PFSK-1 (cell line): ENCODE measurements at regions not wholly inside any gene's neighbourhood (a gene's known extent, or its start where the extent isn't known, plus 50 kb on each side); places are given as distances from the start of the nearest gene placed in this dataset.

ENCODE experiments used
- FOXP2 ChIP-seq: optimal IDR thresholded peaks from 2 replicates; pipeline ENCODE3; 2011; ENCODE audit warnings: borderline replicate concordance, control low read depth, inconsistent platforms; ENCODE audit not compliant: insufficient read depth; ENCODE audit errors: extremely low read length, extremely low read depth
- POLR2AphosphoS5 ChIP-seq: IDR thresholded peaks from 2 replicates; pipeline ENCODE4 v1.6.1; 2012; ENCODE audit warnings: low read depth, mild to moderate bottlenecking, control low read depth, low read length, moderate library complexity
- REST ChIP-seq, 2 experiments: IDR thresholded peaks; 2 replicates each; pipeline versions ENCODE4 v1.6.1 to v1.8.0; 2011 to 2012; ENCODE audit warnings: low read depth in 2 of 2, low read length in 2 of 2, control low read depth in 1 of 2, inconsistent platforms in 1 of 2, mild to moderate bottlenecking in 1 of 2, moderate library complexity in 1 of 2; ENCODE audit not compliant: insufficient read depth in 1 of 2
- SIN3A ChIP-seq: IDR thresholded peaks from 2 replicates; pipeline ENCODE4 v1.6.1; 2012; ENCODE audit warnings: mild to moderate bottlenecking, low read length, moderate library complexity, borderline replicate concordance; ENCODE audit not compliant: insufficient read depth
- TAF1 ChIP-seq: IDR thresholded peaks from 2 replicates; pipeline ENCODE4 v1.6.1; 2012; ENCODE audit warnings: low read length, control low read depth, borderline replicate concordance; ENCODE audit not compliant: insufficient read depth

DNA sequence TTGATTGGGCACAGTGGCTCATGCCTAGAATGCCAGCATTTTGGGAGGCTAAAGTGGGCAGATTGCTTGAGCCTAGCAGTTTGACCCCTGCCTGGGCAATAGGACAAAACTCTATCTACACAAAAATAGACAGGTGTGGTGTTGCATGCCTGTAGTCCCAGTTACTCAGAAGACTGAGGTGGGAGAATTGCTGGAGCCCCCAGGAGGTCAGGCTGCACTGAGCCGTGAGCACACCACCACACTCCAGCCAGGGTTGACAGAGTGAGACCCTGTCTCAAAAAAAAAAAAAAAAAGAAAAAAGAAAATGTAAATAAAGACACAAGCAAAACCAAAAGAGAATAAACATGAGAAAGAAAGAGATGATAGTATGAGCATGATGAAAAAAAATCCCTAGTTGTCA is 802.4 kb upstream of the ANO3 start:
- TF ChIP-seq FOXP2 (no peak), SIN3A (no peak), POLR2AphosphoS5 (no peak), TAF1 (no peak)

DNA sequence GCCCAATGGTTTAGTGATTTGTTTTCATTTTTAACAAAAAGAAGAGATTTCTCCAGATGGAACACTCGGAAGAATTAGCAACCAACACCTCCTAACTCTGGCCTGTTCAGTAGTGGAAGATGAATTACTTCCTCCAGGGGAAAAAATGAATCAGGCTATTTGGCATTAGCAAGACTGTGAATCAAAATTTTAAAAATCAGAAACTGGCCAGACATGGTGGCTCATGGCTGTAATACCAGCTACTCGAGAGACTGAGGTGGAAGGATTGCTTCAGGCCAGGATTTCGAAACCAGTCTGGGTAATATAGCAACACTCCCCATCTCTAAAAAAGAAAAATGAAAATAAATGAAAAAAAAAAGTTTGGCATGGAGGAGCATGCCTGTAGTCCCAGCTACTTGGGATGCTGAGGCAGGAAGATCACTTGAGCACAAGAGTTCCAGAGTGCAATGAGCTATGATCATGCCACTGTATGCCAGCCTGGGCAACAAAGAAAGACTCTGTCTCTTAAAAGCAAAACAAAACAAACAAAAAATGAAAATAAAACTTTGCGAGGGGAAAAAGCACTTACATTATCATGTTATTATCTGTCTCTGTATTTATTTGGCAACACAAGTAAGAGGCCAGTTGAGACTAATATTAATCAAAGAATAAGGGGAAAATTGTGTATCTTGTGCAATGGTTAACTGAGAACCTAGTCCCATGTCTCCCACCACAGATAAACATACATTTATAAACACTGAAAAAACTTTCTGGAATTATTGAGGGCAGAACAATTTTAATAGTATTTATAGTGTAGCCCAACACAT is 796.3 kb upstream of the ANO3 start:
- no peak for TF ChIP-seq FOXP2
- no peak for TF ChIP-seq TAF1
- TF ChIP-seq SIN3A = no peak
- TF ChIP-seq POLR2AphosphoS5 = no peak
- TF ChIP-seq REST (IDR thresholded peaks at IDR 0.05; ENCODE audit: insufficient read depth in 1 of 2, low read depth in 2 of 2, low read length in 2 of 2) = no peak

DNA sequence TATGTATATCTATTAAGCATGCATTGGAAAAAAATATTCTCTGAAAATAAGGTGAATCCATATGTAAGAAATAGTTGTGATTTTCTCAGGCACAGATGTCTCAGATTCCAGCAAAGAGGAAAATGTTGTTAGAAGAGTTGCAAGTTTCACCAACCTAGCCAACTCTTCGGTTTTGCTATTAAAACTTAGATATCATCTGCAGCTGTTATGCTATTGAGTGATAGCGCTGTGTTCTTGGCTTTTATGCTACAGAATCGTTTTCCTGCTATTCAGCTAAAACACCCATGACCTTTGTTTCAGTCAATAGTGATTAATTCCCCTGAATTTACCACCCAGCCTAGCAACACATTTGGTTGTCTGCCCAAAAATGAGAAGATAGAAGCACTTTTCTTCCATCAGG is 795.6 kb upstream of the ANO3 start:
- no peak for TF ChIP-seq FOXP2
- no peak for TF ChIP-seq REST (IDR thresholded peaks at IDR 0.05; ENCODE audit: insufficient read depth in 1 of 2, low read depth in 2 of 2, low read length in 2 of 2)
- TF ChIP-seq POLR2AphosphoS5 = no peak
- TF ChIP-seq TAF1 = no peak
- no peak for TF ChIP-seq SIN3A

- TF ChIP-seq POLR2AphosphoS5 (no peak), FOXP2 (no peak), SIN3A (no peak), TAF1 (no peak), REST (IDR thresholded peaks at IDR 0.05; ENCODE audit: insufficient read depth in 1 of 2, low read depth in 2 of 2, low read length in 2 of 2) (no peak)
Measured at GRCh38 chr11:25537393-25537792, 794.5 kb upstream of the ANO3 start.

GRCh38 chr11:25547292-25547691 is 784.6 kb upstream of the ANO3 start:
- TF ChIP-seq POLR2AphosphoS5 (no peak), FOXP2 (no peak), TAF1 (no peak), SIN3A (no peak), REST (IDR thresholded peaks at IDR 0.05; ENCODE audit: insufficient read depth in 1 of 2, low read depth in 2 of 2, low read length in 2 of 2) (no peak)
